IPS-15b (cell line): ENCODE measurements at regions not wholly inside any gene's neighbourhood (a gene's known extent, or its start where the extent isn't known, plus 50 kb on each side); places are given as distances from the start of the nearest gene placed in this dataset.

Experiments used
- H3K27me3 ChIP-seq: one replicate; pipeline ENCODE4 v1.6.1; 2013; ENCODE audit warnings: low read length; ENCODE audit not compliant: control insufficient read depth, insufficient read depth
- H3K36me3 ChIP-seq: one replicate; pipeline ENCODE4 v1.6.1; 2013; ENCODE audit warnings: low read length; ENCODE audit not compliant: control insufficient read depth, insufficient read depth
- H3K4me1 ChIP-seq: one replicate; pipeline ENCODE4 v1.6.1; 2013; ENCODE audit warnings: mild to moderate bottlenecking, low read length; ENCODE audit not compliant: control insufficient read depth, insufficient read depth
- H3K4me3 ChIP-seq: one replicate; pipeline ENCODE4 v1.5.1; 2013; ENCODE audit warnings: low read depth, low read length
- H3K9ac ChIP-seq: one replicate; pipeline ENCODE4 v1.6.1; 2013; ENCODE audit warnings: low read depth, mild to moderate bottlenecking, low read length
- H3K9me3 ChIP-seq: one replicate; pipeline ENCODE4 v1.6.1; 2013; ENCODE audit warnings: mild to moderate bottlenecking, low read length; ENCODE audit not compliant: control insufficient read depth, insufficient read depth

- H3K4me3 ChIP-seq = no peak overlapping the region
- no peaks in the 10 kb centered on the region for H3K27me3 ChIP-seq
- no peaks in the 10 kb centered on the region for H3K36me3 ChIP-seq
- H3K4me1 ChIP-seq = no peaks in the 10 kb centered on the region
- no peak overlapping the region for H3K9ac ChIP-seq
- H3K9me3 ChIP-seq = no peaks in the 10 kb centered on the region
Measured at GRCh38 chr10:131737543-131738395, 163.0 kb upstream of the PPP2R2D start.

- Histone ChIP-seq H3K4me1 (peaks cover under 1% of the 10 kb centered on the region), H3K36me3 (no peaks in the 10 kb centered on the region), H3K9ac (no peak overlapping the region), H3K9me3 (no peaks in the 10 kb centered on the region), H3K27me3 (no peaks in the 10 kb centered on the region), H3K4me3 (no peak overlapping the region)
Measured at GRCh38 chr10:131738396-131738735, 162.4 kb upstream of the PPP2R2D start.

GRCh38 chr10:131739206-131739605 is 161.6 kb upstream of the PPP2R2D start:
- H3K27me3 ChIP-seq = no peaks in the 10 kb centered on the region
- no peaks in the 10 kb centered on the region for H3K36me3 ChIP-seq
- H3K9me3 ChIP-seq = no peaks in the 10 kb centered on the region
- peaks cover 2% of the 10 kb centered on the region for H3K4me1 ChIP-seq
- no peak overlapping the region for H3K4me3 ChIP-seq
- H3K9ac ChIP-seq = no peak overlapping the region

DNA sequence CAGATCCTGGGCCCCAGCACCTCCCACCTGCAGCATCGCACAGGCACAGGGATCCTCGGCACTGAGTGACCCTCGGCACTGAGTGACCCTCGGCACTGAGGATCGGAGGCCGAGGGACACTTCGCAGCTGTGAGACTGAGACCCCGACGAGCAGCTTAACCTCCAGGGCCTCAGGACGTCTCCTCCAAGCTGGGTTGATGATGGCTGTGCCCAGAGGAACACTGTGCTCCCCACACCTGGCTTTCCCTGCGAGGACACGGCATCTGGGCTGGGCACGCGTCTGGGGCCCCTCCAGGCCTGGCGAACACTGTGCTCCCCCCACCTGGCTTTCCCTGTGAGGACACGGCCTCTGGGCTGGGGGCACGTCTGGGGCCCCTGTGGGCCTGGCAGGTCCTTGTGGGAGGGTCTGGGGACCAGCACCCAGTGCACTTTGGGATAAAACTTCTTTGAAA is 158.3 kb upstream of the PPP2R2D start:
- Histone ChIP-seq H3K36me3 (no peaks in the 10 kb centered on the region), H3K4me1 (peaks cover 2% of the 10 kb centered on the region), H3K9ac (no peak overlapping the region), H3K9me3 (no peaks in the 10 kb centered on the region), H3K27me3 (no peaks in the 10 kb centered on the region), H3K4me3 (no peak overlapping the region)

GRCh38 chr10:131743190-131744151 is 157.3 kb upstream of the PPP2R2D start:
- no peaks in the 10 kb centered on the region for H3K27me3 ChIP-seq
- H3K9ac ChIP-seq = no peak overlapping the region
- peaks cover 2% of the 10 kb centered on the region for H3K4me1 ChIP-seq

DNA sequence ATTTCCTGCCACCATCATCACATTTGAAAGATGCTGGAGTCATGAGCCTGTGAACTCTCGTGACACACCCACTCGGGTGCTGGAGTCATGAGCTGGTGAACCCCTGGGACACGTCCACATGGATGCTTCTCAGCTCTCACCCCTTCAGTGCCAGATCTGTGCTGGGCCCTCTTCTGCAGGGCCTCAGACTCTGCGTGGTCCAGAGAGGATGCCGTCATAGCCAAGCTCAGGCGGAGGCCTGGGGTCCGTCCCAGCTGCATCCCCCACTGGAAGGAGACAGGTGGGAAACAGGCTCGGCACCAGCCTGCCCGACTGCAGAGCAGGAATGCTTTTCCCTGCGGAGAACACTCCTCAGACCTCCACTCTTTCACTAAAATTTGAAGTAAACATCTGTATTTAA is 156.5 kb upstream of the PPP2R2D start:
- peaks cover 2% of the 10 kb centered on the region for H3K4me1 ChIP-seq
- no peaks in the 10 kb centered on the region for H3K9me3 ChIP-seq
- no peaks in the 10 kb centered on the region for H3K36me3 ChIP-seq
- no peak overlapping the region for H3K9ac ChIP-seq
- H3K4me3 ChIP-seq = no peak overlapping the region
- H3K27me3 ChIP-seq = no peaks in the 10 kb centered on the region

More at GRCh38 chr10:131743190-131744151, 157.3 kb upstream of the PPP2R2D start:
- Histone ChIP-seq H3K9me3 (no peaks in the 10 kb centered on the region), H3K4me3 (no peak overlapping the region), H3K36me3 (no peaks in the 10 kb centered on the region)

DNA sequence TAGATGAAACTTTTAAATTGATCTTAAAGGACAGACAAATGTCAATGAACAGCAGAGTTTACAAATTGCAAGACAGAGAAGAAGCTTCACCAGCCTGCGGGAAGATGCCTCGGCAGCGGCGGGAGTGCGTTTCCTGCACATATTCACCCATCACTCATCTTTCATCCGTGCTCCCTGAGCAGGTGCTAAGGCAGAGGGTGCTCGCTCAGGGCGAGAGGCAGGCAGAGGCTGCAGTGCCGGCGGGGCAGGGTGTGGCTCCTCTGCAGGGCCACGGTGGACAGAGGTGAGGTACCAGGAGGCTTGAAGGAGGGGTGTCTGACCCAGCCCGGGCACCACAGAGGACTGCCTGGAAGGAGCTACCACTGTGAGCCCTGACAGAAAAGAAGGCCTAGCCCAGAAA is 155.2 kb upstream of the PPP2R2D start:
- Histone ChIP-seq H3K27me3 (no peaks in the 10 kb centered on the region), H3K9me3 (no peaks in the 10 kb centered on the region), H3K9ac (no peak overlapping the region), H3K36me3 (no peaks in the 10 kb centered on the region), H3K4me3 (no peak overlapping the region), H3K4me1 (peaks cover 2% of the 10 kb centered on the region)

GRCh38 chr10:131746241-131746711 is 154.5 kb upstream of the PPP2R2D start:
- H3K9me3 ChIP-seq = no peaks in the 10 kb centered on the region
- H3K4me1 ChIP-seq = peaks cover 2% of the 10 kb centered on the region
- no peaks in the 10 kb centered on the region for H3K36me3 ChIP-seq
- no peak overlapping the region for H3K4me3 ChIP-seq
- H3K27me3 ChIP-seq = no peaks in the 10 kb centered on the region
- H3K9ac ChIP-seq = no peak overlapping the region

DNA sequence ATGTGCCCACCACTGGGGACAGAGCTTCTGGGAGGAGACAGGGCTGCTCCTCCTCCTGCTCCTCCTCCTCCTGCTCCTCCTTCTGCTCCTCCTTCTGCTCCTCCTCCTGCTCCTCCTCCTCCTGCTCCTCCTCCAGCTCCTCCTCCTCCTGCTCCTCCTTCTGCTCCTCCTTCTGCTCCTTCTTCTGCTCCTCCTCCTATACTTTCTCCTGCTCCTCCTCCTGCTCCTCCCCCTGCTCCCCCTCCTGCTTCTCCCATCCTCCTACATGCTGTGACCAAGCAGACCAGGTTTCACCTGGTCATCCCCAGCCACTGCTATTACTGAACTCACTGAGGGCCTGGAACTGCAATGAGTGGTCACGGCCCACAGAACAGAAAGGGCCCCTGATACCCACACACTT is 154.0 kb upstream of the PPP2R2D start:
- Histone ChIP-seq H3K4me1 (peaks cover 2% of the 10 kb centered on the region), H3K9ac (no peak overlapping the region), H3K9me3 (no peaks in the 10 kb centered on the region), H3K27me3 (no peaks in the 10 kb centered on the region), H3K36me3 (no peaks in the 10 kb centered on the region), H3K4me3 (no peak overlapping the region)

DNA sequence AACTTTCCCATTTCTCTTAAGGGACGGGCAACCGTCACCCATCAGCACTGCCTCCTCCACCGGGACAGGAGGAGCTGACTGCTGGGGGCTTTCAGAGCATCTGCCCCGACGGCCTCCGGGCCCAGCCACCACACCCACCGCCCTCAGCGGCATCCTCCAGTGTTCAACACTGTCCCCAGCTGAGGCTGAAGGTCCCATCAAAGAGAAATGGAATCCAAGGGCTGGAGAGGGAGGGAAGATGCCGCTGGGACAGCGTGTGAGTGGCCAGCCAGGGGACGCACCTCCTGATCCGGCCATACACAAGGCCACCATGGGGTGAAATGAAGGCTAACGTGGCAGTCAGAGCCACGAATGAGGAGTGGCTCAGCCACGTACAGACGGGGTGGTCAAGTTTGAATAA is 153.6 kb upstream of the PPP2R2D start:
- Histone ChIP-seq H3K9ac (no peak overlapping the region), H3K9me3 (no peaks in the 10 kb centered on the region), H3K27me3 (no peaks in the 10 kb centered on the region), H3K4me3 (no peak overlapping the region), H3K36me3 (no peaks in the 10 kb centered on the region), H3K4me1 (peaks cover 2% of the 10 kb centered on the region)

DNA sequence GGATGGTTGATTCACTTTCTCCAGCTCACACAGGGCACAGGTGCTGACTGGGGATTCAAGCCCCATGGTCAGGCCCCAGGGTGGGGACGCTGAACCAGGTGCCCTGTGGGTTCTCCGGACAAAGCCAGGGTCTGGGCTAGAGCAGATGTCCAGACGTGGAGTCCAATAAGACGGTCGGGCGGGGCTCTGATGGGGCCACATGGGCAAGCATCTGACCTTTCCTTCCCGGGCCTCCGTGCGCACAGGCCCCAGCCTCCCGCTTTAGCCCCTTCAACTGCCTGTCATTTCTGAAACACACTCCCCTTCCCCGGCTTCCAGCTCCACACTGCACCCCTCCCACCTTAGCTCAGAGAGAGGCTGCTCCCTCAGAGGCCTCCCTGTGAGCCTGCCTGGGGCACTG is 153.0 kb upstream of the PPP2R2D start:
- Histone ChIP-seq H3K4me3 (no peak overlapping the region), H3K9ac (no peak overlapping the region), H3K9me3 (no peaks in the 10 kb centered on the region), H3K27me3 (no peaks in the 10 kb centered on the region), H3K36me3 (no peaks in the 10 kb centered on the region), H3K4me1 (peaks cover 2% of the 10 kb centered on the region)
